Ovary (tissue), 7 donors: ENCODE measurements at regions not wholly inside any gene's neighbourhood (a gene's known extent, or its start where the extent isn't known, plus 50 kb on each side); places are given as distances from the start of the nearest gene placed in this dataset.

ENCODE experiments used
- DNase-seq, 5 donors: peaks; one replicate each; pipeline ENCODE4 v3.0.0-alpha.2; 2019 to 2020
- H3K27ac ChIP-seq, 2 donors: fragments of 200-600 bp; one replicate each; pipeline versions ENCODE4 v1.5.1 to v1.8.0; 2019 to 2022
- H3K27me3 ChIP-seq: fragments of 200-600 bp; one replicate; pipeline ENCODE4 v1.8.0; 2022
- H3K36me3 ChIP-seq: fragments of 200-600 bp; sonication (generic); one replicate; pipeline ENCODE4 v1.5.1; 2019
- H3K4me1 ChIP-seq: one replicate; pipeline ENCODE4 v1.8.1; 2013; ENCODE audit warnings: mild to moderate bottlenecking, moderate library complexity; ENCODE audit not compliant: insufficient read depth
- H3K4me3 ChIP-seq: fragments of 200-600 bp; sonication (generic); one replicate; pipeline ENCODE4 v1.5.1; 2017
- H3K9me3 ChIP-seq, 2 donors: fragments of 200-600 bp in 1 of 2; sonication (generic) in 1 of 2; one replicate each; pipeline versions ENCODE4 v1.5.1 to v1.8.1; 2013 to 2019; ENCODE audit warnings: mild to moderate bottlenecking in 1 of 2, moderate library complexity in 1 of 2
- EP300 ChIP-seq: sonication (generic); formaldehyde crosslinking; IDR thresholded peaks from one replicate; pipeline ENCODE4 v1.6.1; 2017; ENCODE audit warnings: antibody characterized with exemption
- POLR2A ChIP-seq: fragments of 450-650 bp; IDR thresholded peaks from one replicate; pipeline ENCODE4 v1.6.1; 2017; ENCODE audit warnings: antibody characterized with exemption, mild to moderate bottlenecking, moderate library complexity
- WGBS, 3 donors: extraction: QIAGEN DNeasy Blood & Tissue Kit in 1 of 3; methylation state at CpG; one replicate each; pipeline versions ENCODE4 v1.1.5 to v1.1.7; 2013 to 2017; 5-methylcytosine and 5-hydroxymethylcytosine counted together
- intact Hi-C, 4 donors: fragments of 100-400 bp; cut with DNase I; formaldehyde crosslinking; loops; one replicate each; pipeline versions ENCODE4 v1.11.0 to v1.15.1; 2022 to 2023
- TF ChIP-seq, protein P1 (sequence below), 3 donors: fragments of 450-650 bp in 2 of 3; fragments of 200-600 bp in 1 of 3; IDR thresholded peaks; one replicate each; pipeline versions ENCODE4 v1.5.1 to v1.8.0; 2016 to 2022; ENCODE audit warnings: antibody characterized with exemption in 3 of 3, mild to moderate bottlenecking in 1 of 3
- donor health status: DM: no; HTN: no; CAD: no; lungs with moderate emphysema.
- donor health status: DM: no; HTN: no; CAD: no.
- donor health status: Bipolar disorder and iron deficiency.
- donor health status: DM: no; HTN: no; CAD: no.
- donor health status: DM: yes; HTN: yes; CAD: no.

DNA sequence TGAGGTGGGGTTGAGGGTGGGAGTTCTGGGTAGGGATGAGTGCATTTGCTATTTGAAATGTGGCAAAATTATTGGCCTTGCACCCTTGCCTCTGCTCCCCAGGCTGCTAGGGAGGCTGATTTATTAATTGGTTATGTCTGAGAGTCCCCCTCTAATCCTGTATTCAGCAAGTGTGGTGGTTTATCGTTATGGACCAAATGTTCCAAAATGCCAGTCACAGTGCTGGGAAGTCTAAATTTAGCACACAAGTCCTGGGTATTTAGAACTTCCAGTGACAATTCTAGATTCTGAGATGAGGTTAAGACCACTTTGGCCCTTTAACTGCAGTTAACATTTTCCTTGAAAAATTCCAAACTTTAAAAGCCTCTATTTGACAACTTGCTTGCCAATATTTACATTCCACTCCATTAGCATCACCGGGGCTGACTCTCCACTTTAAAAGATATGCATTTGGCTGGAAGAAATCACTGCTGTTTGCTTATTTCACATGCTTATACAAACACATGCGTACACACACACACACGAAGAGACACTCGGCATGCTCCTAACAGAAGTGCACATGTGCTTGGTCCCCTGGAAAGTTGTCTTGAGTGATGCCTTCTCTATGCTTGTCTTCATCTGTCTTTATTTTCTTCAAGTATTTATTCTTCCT, 247.7 kb downstream of the IL20RB start:
- Histone ChIP-seq H3K27ac (no peak overlapping the region), H3K4me3 (no peak overlapping the region), H3K4me1 (peaks cover 4% of the 10 kb centered on the region), H3K9me3 (no peaks in the 10 kb centered on the region), H3K36me3 (no peaks in the 10 kb centered on the region), H3K27me3 (no peaks in the 10 kb centered on the region)
- 5 to 14% (median 5%) methylated on average over 5 of the region's 5 CpGs for WGBS, 3 donors
- DNase-seq = no peak
- intact Hi-C loops = no loop called here
- TF ChIP-seq, protein P1, sequence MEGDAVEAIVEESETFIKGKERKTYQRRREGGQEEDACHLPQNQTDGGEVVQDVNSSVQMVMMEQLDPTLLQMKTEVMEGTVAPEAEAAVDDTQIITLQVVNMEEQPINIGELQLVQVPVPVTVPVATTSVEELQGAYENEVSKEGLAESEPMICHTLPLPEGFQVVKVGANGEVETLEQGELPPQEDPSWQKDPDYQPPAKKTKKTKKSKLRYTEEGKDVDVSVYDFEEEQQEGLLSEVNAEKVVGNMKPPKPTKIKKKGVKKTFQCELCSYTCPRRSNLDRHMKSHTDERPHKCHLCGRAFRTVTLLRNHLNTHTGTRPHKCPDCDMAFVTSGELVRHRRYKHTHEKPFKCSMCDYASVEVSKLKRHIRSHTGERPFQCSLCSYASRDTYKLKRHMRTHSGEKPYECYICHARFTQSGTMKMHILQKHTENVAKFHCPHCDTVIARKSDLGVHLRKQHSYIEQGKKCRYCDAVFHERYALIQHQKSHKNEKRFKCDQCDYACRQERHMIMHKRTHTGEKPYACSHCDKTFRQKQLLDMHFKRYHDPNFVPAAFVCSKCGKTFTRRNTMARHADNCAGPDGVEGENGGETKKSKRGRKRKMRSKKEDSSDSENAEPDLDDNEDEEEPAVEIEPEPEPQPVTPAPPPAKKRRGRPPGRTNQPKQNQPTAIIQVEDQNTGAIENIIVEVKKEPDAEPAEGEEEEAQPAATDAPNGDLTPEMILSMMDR (IDR thresholded peaks at IDR 0.05) = no peak
- no peak for TF ChIP-seq POLR2A
- TF ChIP-seq EP300 = no peak

DNA sequence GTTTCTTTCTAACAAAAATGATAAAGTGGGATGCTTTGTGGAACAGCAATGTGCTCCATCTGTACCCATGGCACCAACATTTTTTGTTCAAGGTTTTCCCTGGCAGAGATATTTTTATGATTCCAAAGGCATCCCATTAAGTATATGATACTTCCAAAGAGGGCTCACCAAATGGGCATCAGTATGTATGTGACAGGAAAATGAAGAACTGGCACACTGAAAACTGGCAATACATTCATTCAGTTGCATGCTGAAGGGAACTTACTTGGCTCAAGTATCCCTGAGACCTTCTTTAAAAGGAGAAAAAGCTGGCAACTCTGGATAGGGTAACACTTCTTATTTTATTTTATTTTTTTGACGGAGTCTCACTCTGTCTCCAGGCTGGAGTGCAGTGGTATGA, 249.8 kb downstream of the IL20RB start:
- no peak for TF ChIP-seq POLR2A
- TF ChIP-seq, protein P1 (IDR thresholded peaks at IDR 0.05) = no peak
- no peak for TF ChIP-seq EP300
- DNase-seq = no peak
- WGBS, 3 donors = 88 to 94% (median 91%) methylated on average over 1 of the region's 1 CpG
- H3K27ac ChIP-seq = no peak overlapping the region
- H3K4me1 ChIP-seq = peaks cover 4% of the 10 kb centered on the region
- H3K4me3 ChIP-seq = no peak overlapping the region
- no peaks in the 10 kb centered on the region for H3K9me3 ChIP-seq
- H3K36me3 ChIP-seq = no peaks in the 10 kb centered on the region
- intact Hi-C loops = no loop called here
- no peaks in the 10 kb centered on the region for H3K27me3 ChIP-seq

DNA sequence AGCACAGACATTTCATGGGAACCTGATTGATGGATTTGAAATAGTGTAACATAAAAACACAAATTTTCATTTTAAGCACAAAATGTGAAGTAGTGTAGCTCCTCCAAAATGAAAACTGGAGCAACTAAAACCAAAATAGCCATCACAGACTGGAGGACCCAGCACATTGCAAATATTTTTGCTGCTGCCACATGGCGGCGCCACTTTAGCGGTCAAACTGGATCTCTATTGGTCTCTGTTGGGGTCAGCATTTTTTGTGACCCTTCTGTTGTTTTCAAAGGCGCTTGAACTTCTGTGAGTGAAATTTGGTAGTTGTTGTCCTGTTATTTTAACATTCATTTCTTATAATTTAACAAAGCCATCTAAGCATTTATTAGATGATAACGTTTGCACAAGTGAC, 259.9 kb downstream of the IL20RB start:
- H3K27me3 ChIP-seq = no peaks in the 10 kb centered on the region
- no peaks in the 10 kb centered on the region for H3K9me3 ChIP-seq
- 31 to 39% (median 38%) methylated on average over 5 of the region's 5 CpGs for WGBS, 3 donors
- no peak overlapping the region for H3K27ac ChIP-seq
- no peaks in the 10 kb centered on the region for H3K4me1 ChIP-seq
- H3K4me3 ChIP-seq = no peak overlapping the region
- intact Hi-C loops = no loop called here
- no peak for TF ChIP-seq EP300
- no peak for TF ChIP-seq POLR2A
- TF ChIP-seq, protein P1 (IDR thresholded peaks at IDR 0.05) = no peak
- H3K36me3 ChIP-seq = no peaks in the 10 kb centered on the region
- DNase-seq = no peak

DNA sequence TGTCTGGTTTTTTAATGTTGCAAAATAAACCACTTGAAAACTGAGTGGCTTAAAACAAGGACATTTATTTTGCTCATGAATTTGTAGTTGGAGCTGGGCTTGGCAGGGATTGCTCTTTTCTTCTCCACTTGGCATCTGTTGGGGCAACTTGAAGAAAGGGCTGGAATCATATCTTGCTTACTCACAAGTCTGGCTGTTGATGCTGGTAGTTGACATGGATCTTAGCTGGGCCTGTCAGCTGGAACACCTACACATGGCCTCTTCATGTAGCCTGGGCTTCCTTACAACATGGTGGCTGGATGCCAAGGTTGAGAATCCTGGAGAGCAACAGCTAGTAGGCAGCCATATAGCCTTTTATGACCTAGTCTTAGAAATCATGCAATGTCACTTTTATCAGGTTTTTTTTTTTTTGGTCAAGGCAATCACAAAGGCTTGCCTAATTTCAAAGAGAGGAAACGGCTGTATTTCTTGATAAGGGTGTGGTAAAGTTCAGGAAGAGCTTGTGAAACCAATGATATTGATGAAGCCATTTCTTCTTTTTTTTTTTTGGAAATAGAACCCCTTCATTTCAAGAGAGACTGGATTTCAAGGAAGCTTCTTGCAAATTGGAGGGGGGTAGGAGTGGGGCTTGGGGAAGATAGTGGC, 262.1 kb downstream of the IL20RB start:
- TF ChIP-seq POLR2A (no peak), EP300 (no peak)
- TF ChIP-seq, protein P1 (IDR thresholded peaks at IDR 0.05) = no peak
- Histone ChIP-seq H3K27me3 (no peaks in the 10 kb centered on the region), H3K9me3 (no peaks in the 10 kb centered on the region), H3K36me3 (no peaks in the 10 kb centered on the region), H3K4me1 (no peaks in the 10 kb centered on the region), H3K27ac (no peak overlapping the region), H3K4me3 (no peak overlapping the region)
- no peak for DNase-seq
- intact Hi-C loops = no loop called here
- 76 to 81% (median 77%) methylated on average over 1 of the region's 1 CpG for WGBS, 3 donors
